ENCODE measurements at regions not wholly inside any gene's neighbourhood (a gene's known extent, or its start where the extent isn't known, plus 50 kb on each side); places are given as distances from the start of the nearest gene placed in this dataset.

DNA sequence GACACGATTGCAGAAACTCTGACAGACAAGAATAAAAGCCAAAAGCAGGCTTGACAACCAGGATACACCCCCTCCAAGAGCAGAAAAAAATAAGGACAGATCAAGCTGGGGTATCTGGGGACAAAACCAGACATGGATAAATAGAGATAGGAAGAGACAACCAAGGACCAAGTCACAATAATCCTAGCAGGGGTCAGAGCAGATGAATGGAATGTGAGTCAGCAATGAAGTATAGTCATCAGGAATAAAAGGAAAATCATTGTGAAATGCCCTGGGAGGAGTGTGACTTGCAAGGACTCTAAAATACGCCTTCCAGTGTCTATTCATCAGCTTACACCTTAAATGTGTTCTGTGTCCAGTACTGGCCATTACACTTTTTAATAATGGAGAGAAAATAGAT is 206.8 kb downstream of the CAAP1 start:
- TF ChIP-seq, protein P1, sequence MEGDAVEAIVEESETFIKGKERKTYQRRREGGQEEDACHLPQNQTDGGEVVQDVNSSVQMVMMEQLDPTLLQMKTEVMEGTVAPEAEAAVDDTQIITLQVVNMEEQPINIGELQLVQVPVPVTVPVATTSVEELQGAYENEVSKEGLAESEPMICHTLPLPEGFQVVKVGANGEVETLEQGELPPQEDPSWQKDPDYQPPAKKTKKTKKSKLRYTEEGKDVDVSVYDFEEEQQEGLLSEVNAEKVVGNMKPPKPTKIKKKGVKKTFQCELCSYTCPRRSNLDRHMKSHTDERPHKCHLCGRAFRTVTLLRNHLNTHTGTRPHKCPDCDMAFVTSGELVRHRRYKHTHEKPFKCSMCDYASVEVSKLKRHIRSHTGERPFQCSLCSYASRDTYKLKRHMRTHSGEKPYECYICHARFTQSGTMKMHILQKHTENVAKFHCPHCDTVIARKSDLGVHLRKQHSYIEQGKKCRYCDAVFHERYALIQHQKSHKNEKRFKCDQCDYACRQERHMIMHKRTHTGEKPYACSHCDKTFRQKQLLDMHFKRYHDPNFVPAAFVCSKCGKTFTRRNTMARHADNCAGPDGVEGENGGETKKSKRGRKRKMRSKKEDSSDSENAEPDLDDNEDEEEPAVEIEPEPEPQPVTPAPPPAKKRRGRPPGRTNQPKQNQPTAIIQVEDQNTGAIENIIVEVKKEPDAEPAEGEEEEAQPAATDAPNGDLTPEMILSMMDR (IDR thresholded peaks at IDR 0.05), result no peak
- no peak for TF ChIP-seq POLR2AphosphoS5 (IDR thresholded peaks at IDR 0.05; ENCODE audit: insufficient read depth in 1 of 2, low read depth in 1 of 2)
